Left colon (tissue), 2 donors: ENCODE measurements at regions not wholly inside any gene's neighbourhood (a gene's known extent, or its start where the extent isn't known, plus 50 kb on each side); places are given as distances from the start of the nearest gene placed in this dataset.
"Not testable (repeated sequence)": the region's sequence is repeated elsewhere in the genome, so short reads cannot be mapped to it uniquely, and the experiment has no call there.

Experiments used
- ATAC-seq: fragments of 200-7000 bp; cut with Tn5 transposase; one replicate; pipeline ENCODE4 v1.9.1; 2020; ENCODE audit warnings: mild to moderate bottlenecking, moderate library complexity
- DNase-seq, 2 donors: peaks; one replicate each; pipeline ENCODE4 v3.0.0-alpha.2; 2020
- intact Hi-C, 2 donors: fragments of 100-400 bp; cut with DNase I in 1 of 2; cut with micrococcal nuclease in 1 of 2; formaldehyde crosslinking; loops; one replicate each; pipeline versions ENCODE4 v1.11.2 to v1.14.0; 2022; cut with DNase I, micrococcal nuclease
- donor health status: DM: no; HTN: no; CAD: no.
- donor health status: DM: yes; HTN: yes; CAD: no.

- intact Hi-C loops = no loop called here
- DNase-seq (no peak), ATAC-seq (no peak)
Observed at GRCh38 chr5:120101771-120102170, 362.3 kb upstream of the PRR16 start.

DNA sequence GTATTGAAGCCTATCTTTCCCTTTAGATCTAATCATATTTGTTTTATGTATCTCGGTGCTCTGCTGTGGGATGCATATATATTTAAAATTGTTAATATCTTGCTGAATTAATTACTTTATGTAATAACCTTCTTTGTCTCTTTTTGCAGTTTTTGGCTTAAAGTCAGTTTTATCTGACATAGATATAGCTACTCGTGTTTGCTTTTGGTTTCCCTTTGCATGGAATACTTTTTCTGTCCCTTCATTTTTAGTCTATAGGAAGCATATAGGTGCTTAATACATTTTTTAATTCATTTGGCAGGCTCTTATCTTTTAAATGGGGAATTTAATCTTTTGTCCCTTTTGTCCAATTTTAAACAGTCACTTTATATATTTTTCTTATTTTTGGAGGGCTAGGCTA, 360.6 kb upstream of the PRR16 start:
- intact Hi-C loops = no loop called here
- ATAC-seq (no peak), DNase-seq (no peak)

GRCh38 chr5:120106912-120107525, 357.1 kb upstream of the PRR16 start:
- ATAC-seq (no peak), DNase-seq (no peak)
- intact Hi-C loops = no loop called here

DNA sequence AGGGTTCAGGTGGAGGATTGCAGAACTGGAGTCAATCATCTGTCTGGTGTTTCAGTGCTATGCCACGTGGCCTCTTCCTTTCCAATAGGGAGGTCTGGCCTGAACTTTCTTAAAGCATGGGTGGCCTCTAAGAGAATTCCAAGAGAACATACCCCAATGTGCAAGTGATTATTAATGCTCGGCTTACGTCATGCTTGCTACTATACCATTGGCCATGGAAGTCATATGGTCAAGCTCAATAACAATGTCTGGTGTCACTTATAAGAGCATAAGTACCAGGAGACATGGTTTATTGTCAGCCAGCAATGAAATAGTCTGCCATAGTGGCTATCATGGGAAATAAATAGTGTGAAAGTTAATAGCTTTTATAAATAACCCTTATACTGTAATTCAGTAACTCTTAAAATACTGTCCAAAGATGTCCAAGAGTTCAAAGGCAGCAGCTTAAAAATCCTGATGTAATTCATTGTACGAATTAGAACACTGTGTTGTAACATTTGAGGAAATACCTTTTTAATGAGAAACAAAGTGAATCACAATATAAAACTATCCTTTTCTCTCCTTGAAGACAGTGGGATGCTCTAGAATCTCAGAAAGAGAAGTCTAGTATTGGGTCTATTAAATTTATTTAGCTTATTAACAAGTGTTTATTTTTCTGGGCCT, 355.4 kb upstream of the PRR16 start:
- DNase-seq = no peak
- no peak for ATAC-seq
- intact Hi-C loops = no loop called here

- ATAC-seq (no peak), DNase-seq (no peak)
- intact Hi-C loops = no loop called here
Observed at GRCh38 chr5:120122703-120123102, 341.4 kb upstream of the PRR16 start.

DNA sequence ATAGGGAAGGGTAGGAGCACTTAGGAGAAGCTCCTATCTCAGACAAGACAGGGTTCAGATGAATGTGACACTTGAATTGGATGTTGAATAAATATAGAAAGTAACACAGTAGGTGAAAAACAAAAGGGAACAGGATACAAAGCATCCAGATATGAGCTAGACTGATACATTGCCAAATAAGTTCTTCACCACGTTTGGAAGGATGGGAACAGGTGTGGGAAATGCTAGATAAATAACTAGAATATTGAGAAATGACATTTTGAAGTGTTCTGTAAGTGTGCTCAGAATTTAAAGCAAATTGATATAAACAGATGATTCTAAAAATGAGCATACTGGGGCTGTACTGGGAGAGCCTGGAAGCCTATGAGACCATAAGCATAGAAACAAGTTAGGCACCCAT, 340.1 kb upstream of the PRR16 start:
- ATAC-seq (no peak), DNase-seq (no peak)

GRCh38 chr5:120124961-120125360, 339.1 kb upstream of the PRR16 start:
- intact Hi-C loops = no loop called here
- no peak for ATAC-seq
- no peak for DNase-seq

More for the DNA sequence above, 340.1 kb upstream of the PRR16 start:
- intact Hi-C loops = no loop called here

- peak in 1 of 2 donors; percentile 32 for DNase-seq
- intact Hi-C loops, ATAC-seq: not testable (repeated sequence)
Observed at GRCh38 chr5:120132347-120132746, 331.8 kb upstream of the PRR16 start.

DNA sequence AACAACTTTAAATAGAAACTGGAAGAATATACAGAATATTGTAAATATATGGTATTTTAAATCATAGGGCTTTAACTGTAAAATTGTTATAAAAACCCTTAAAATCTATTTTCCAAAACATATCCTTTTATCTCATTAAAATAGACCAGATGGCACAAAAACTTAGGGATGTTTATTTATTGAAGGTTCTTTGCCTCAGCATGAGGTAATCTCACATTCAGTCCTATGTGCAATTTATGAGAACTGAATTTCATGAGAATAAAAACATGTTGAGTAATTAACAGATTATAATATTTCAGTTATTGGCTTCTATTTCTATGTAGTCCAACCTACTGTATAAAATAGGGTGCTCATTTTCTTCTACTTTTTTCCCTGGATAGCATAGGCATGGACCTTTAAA, 329.2 kb upstream of the PRR16 start:
- intact Hi-C loops = no loop called here
- no peak for ATAC-seq
- no peak for DNase-seq

DNA sequence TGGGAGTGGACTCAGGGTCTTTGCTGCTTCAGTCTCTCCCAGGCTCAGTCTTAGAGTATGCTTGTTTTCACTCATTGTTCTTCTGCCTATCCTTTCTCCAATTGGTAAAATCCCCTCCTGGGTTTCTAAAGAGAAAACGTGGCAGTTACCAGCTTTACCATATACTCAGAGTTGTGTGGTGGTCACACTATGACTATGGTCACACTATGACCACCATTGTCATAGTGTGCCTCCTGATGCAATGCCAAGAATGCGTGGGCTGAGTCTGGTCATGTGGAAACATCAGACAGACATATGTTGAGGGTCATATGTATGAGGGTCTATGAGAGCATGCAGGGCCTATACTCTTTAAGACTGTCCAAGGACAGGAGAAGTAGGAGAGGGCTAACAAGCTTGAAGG, 326.5 kb upstream of the PRR16 start:
- ATAC-seq (no peak), DNase-seq (no peak)
- intact Hi-C loops = no loop called here

GRCh38 chr5:120139039-120139438, 325.1 kb upstream of the PRR16 start:
- DNase-seq (no peak), ATAC-seq (no peak)
- intact Hi-C loops = no loop called here

DNA sequence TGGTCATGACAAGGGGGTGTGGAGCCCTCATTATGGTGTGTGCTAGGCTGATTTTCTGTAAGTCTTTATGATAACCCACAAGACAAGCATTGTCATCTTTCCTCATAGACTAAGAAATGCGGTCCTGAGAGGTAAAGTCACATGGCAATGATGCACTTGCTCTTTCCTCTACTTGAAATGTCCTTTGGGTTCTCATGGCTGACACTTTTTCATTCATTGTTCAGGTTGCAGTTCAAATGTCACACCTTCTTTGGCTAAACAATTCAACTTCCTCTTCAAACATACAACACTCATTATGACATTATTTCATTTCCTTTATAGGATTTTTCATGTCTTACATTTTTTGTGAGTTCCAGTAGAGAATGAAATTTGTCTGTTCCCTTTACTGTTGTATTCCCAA, 323.6 kb upstream of the PRR16 start:
- DNase-seq (no peak), ATAC-seq (no peak)
- intact Hi-C loops = no loop called here

DNA sequence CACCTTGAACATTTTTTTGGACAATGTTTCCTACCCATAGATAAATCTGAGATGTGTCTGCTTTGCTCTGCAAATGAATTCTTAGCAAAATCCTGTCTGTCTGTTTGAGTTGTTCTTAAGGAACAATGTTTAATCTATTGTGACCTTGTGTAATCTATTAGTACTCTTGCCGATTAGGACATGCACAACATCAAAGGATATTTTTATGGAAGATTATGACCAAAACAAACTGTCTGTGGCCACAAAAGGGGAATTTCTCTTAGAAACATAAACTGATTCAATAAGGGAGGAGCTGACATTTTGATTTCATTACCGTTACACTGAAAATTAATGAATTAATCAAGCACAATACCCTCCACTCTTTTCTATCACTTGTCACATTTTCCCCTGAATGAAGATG, 323.0 kb upstream of the PRR16 start:
- intact Hi-C loops = no loop called here
- DNase-seq = no peak
- no peak for ATAC-seq

DNA sequence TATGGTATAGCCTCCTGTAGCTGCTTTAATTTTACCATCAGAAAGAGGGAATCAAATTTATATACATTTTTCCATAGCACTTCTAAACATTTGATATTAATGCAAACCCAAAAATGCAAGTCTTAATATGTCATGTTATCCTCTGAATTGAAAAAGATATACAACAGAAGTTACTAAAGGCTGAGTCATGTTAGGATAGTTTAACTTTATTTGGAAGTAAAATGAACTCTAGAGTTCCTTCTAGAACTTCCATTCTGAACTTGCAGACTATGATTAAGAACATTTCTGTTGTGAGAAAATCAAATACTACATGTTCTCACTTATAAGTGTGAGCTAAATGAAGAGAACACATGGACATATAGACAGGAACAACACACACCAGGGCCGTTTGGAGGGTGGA, 317.3 kb upstream of the PRR16 start:
- ATAC-seq (no peak), DNase-seq (no peak)

GRCh38 chr5:120147911-120148310, 316.2 kb upstream of the PRR16 start:
- ATAC-seq, intact Hi-C loops, DNase-seq: not testable (repeated sequence)

More for the DNA sequence above, 317.3 kb upstream of the PRR16 start:
- intact Hi-C loops = no loop called here

- ATAC-seq (no peak), DNase-seq (no peak)
- intact Hi-C loops = no loop called here
Observed at GRCh38 chr5:120150770-120151169, 313.3 kb upstream of the PRR16 start.

GRCh38 chr5:120151181-120151580, 312.9 kb upstream of the PRR16 start:
- ATAC-seq (no peak), DNase-seq (no peak)
- intact Hi-C loops = no loop called here

- no peak for ATAC-seq
- intact Hi-C loops = no loop called here
- DNase-seq = no peak
Observed at GRCh38 chr5:120151825-120152224, 312.3 kb upstream of the PRR16 start.

DNA sequence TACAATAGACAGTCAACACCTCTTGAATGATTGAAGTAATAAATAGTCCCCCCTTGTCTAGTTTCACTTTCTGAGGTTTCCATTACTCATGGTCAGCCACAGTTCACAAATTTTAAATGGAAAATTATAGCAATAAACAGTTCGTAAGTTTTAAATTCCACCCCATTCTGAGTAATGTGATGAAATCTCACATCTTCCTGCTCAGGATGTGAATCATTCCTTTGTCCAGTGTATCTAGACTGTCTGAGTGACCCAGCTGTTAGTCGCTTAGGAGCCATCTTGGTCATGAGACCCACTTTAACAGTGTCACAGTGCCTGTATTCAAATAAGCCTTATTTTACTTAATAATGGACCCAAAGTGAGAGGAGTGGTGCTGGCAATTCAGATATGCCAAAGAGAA, 311.6 kb upstream of the PRR16 start:
- ATAC-seq = no peak
- intact Hi-C loops = no loop called here
- no peak for DNase-seq

DNA sequence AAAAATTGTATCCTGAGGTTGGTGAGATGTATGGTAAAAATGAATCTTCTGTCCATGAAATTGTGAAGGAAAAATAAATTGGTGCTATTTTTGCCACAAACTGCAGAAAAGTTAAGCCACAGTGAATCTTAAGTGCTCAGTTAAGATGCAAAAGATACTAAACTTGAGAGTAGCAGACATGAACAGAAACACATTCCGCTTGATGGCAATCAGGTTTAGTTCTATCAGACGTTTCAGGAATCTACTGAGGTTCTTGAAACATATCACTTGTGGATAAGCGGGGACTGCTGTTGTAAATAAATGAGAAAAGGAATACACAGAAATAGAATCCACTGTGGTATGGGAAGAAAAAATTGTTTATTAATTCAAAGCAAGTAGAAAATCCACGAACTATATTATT, 311.2 kb upstream of the PRR16 start:
- intact Hi-C loops = no loop called here
- ATAC-seq (no peak), DNase-seq (no peak)

DNA sequence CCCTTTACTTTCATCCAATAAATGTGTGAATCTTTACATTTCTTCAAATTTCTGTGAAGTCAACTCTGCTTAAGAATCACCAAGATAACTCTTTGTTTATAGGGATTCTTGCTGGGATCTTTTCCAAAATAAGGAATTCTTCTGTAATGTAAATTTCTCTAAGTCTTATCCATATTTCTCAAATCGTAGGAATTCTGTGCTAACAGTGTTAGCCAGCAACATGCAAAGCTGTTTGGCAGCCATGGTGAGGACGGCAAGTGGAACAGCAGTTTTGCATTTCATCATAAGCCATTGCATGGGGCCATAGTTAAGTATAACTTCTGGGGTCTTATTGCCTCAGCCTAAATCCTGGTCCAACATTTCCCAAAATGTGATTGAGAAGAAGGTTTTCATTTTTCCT, 310.5 kb upstream of the PRR16 start:
- intact Hi-C loops = no loop called here
- DNase-seq (no peak), ATAC-seq (no peak)
